RPMI8226 (cell line): ENCODE measurements at regions not wholly inside any gene's neighbourhood (a gene's known extent, or its start where the extent isn't known, plus 50 kb on each side); places are given as distances from the start of the nearest gene placed in this dataset.

ENCODE experiments used
- DNase-seq: peaks from one replicate; pipeline ENCODE4 v3.0.0-alpha.2; 2015

GRCh38 chr7:3196629-3197400 is 104.2 kb upstream of the SDK1 start:
- no peak for DNase-seq

- no peak for DNase-seq
Observed at GRCh38 chr7:3197567-3198213, 103.4 kb upstream of the SDK1 start.

GRCh38 chr7:3198316-3198715 is 102.7 kb upstream of the SDK1 start:
- no peak for DNase-seq

GRCh38 chr7:3200504-3200903 is 100.5 kb upstream of the SDK1 start:
- no peak for DNase-seq

- no peak for DNase-seq
Observed at GRCh38 chr7:3201306-3201705, 99.7 kb upstream of the SDK1 start.

GRCh38 chr7:3201937-3202710 is 98.9 kb upstream of the SDK1 start:
- DNase-seq = no peak

GRCh38 chr7:3204526-3204925 is 96.5 kb upstream of the SDK1 start:
- no peak for DNase-seq

- DNase-seq = no peak
Observed at GRCh38 chr7:3206101-3206500, 95.0 kb upstream of the SDK1 start.

- peak; percentile 40 for DNase-seq
Observed at GRCh38 chr7:3206771-3207191, 94.3 kb upstream of the SDK1 start.

GRCh38 chr7:3207387-3207902 is 93.6 kb upstream of the SDK1 start:
- no peak for DNase-seq

- no peak for DNase-seq
Observed at GRCh38 chr7:3210531-3210930, 90.5 kb upstream of the SDK1 start.

GRCh38 chr7:3214090-3214413 is 87.0 kb upstream of the SDK1 start:
- DNase-seq = no peak

- DNase-seq = no peak
Observed at GRCh38 chr7:3215624-3216585, 85.1 kb upstream of the SDK1 start.

GRCh38 chr7:3217166-3217565 is 83.9 kb upstream of the SDK1 start:
- DNase-seq = no peak

GRCh38 chr7:3218411-3219225 is 82.4 kb upstream of the SDK1 start:
- DNase-seq = peak; percentile 62

- DNase-seq = no peak
Observed at GRCh38 chr7:3229904-3230470, 71.1 kb upstream of the SDK1 start.

- DNase-seq = no peak
Observed at GRCh38 chr7:3230908-3231307, 70.1 kb upstream of the SDK1 start.

- DNase-seq = no peak
Observed at GRCh38 chr7:3232228-3232627, 68.8 kb upstream of the SDK1 start.

- no peak for DNase-seq
Observed at GRCh38 chr7:3233301-3233700, 67.8 kb upstream of the SDK1 start.

- DNase-seq = no peak
Observed at GRCh38 chr7:3234051-3234450, 67.0 kb upstream of the SDK1 start.

GRCh38 chr7:3234851-3235250 is 66.2 kb upstream of the SDK1 start:
- DNase-seq = no peak
